GM23338 (cell line): ENCODE measurements at regions not wholly inside any gene's neighbourhood (a gene's known extent, or its start where the extent isn't known, plus 50 kb on each side); places are given as distances from the start of the nearest gene placed in this dataset.

Source experiments
- ATAC-seq: fragments of 200-7000 bp; cut with Tn5 transposase; 3 replicates; pipeline ENCODE4 v1.9.1; 2020
- DNase-seq: peaks from one replicate; pipeline ENCODE4 v3.0.0-alpha.2; 2015; ENCODE audit warnings: low spot score
- H2AFZ ChIP-seq: fragments of 200-600 bp; sonication (generic); 2 replicates; pipeline ENCODE4 v1.8.0; 2016; ENCODE audit warnings: antibody characterized with exemption, mild to moderate bottlenecking, moderate library complexity
- H3F3A ChIP-seq: fragments of 200-600 bp; sonication (generic); replicated peaks from 2 replicates; pipeline ENCODE4 v1.8.0; 2017; ENCODE audit warnings: antibody characterized with exemption, mixed run types, low read depth
- H3K27ac ChIP-seq: fragments of 200-600 bp; sonication (generic); 2 replicates; pipeline ENCODE4 v1.6.1; 2016; ENCODE audit warnings: low read depth
- H3K27me3 ChIP-seq: fragments of 200-600 bp; sonication (generic); 2 replicates; pipeline ENCODE4 v1.8.0; 2016; ENCODE audit warnings: mild to moderate bottlenecking, mixed run types, moderate library complexity; ENCODE audit not compliant: insufficient read depth
- H3K36me3 ChIP-seq: fragments of 200-600 bp; sonication (generic); 2 replicates; pipeline ENCODE4 v1.8.0; 2016; ENCODE audit warnings: mild to moderate bottlenecking; ENCODE audit not compliant: insufficient read depth
- H3K4me1 ChIP-seq: fragments of 200-600 bp; sonication (generic); 2 replicates; pipeline ENCODE4 v1.8.0; 2016; ENCODE audit warnings: mild to moderate bottlenecking, moderate library complexity; ENCODE audit not compliant: insufficient read depth
- H3K4me2 ChIP-seq: fragments of 200-600 bp; sonication (generic); 2 replicates; pipeline ENCODE4 v1.7.1; 2017; ENCODE audit warnings: mixed run types
- H3K4me3 ChIP-seq: fragments of 200-600 bp; sonication (generic); 2 replicates; pipeline ENCODE4 v1.6.1; 2016; ENCODE audit warnings: mixed run types
- H3K79me2 ChIP-seq: fragments of 200-600 bp; sonication (generic); replicated peaks from 2 replicates; pipeline ENCODE4 v1.8.0; 2017; ENCODE audit warnings: mild to moderate bottlenecking; ENCODE audit not compliant: insufficient read depth
- H3K9me2 ChIP-seq: fragments of 200-600 bp; sonication (generic); 2 replicates; pipeline ENCODE4 v1.8.0; 2017; ENCODE audit not compliant: insufficient read depth
- H4K20me1 ChIP-seq: fragments of 200-600 bp; sonication (generic); replicated peaks from 2 replicates; pipeline ENCODE4 v1.8.0; 2017; ENCODE audit warnings: mild to moderate bottlenecking; ENCODE audit not compliant: insufficient read depth
- H3K27ac Mint-ChIP-seq: 2 replicates; pipeline ENCODE4 v1.8.0; 2020; ENCODE audit warnings: inconsistent platforms, mild to moderate bottlenecking, moderate library complexity, mixed read lengths
- H3K27me3 Mint-ChIP-seq: 3 replicates; pipeline ENCODE4 v1.8.0; 2022; ENCODE audit warnings: low read depth, mild to moderate bottlenecking, moderate library complexity, mixed read lengths, inconsistent platforms; ENCODE audit not compliant: insufficient read depth, poor library complexity
- H3K36me3 Mint-ChIP-seq: 3 replicates; pipeline ENCODE4 v1.8.0; 2021; ENCODE audit warnings: low read depth, mild to moderate bottlenecking, inconsistent platforms, moderate library complexity, mixed read lengths
- H3K4me1 Mint-ChIP-seq: 3 replicates; pipeline ENCODE4 v1.8.0; 2020; ENCODE audit warnings: mild to moderate bottlenecking, inconsistent platforms, mixed read lengths
- H3K4me3 Mint-ChIP-seq: 3 replicates; pipeline ENCODE4 v1.8.0; 2021; ENCODE audit warnings: moderate library complexity, mild to moderate bottlenecking, inconsistent platforms, mixed read lengths
- H3K9me3 Mint-ChIP-seq: 3 replicates; pipeline ENCODE4 v1.8.0; 2020; ENCODE audit warnings: moderate library complexity, mild to moderate bottlenecking, inconsistent platforms, mixed read lengths
- CREB1 ChIP-seq: fragments of 250-450 bp; sonication (Bioruptor Pico); IDR thresholded peaks from 2 replicates; pipeline ENCODE4 v1.5.0; 2020; ENCODE audit warnings: low read depth, mild to moderate bottlenecking, moderate library complexity
- CTCF ChIP-seq, 2 experiments: fragments of 200-600 bp in 1 of 2; sonication (generic) in 1 of 2; conservative IDR thresholded peaks; 2 replicates each; pipeline versions ENCODE4 v1.5.1 to v1.6.1; 2016 to 2017; ENCODE audit warnings: antibody characterized with exemption in 2 of 2, low read depth in 2 of 2, mild to moderate bottlenecking in 2 of 2, moderate library complexity in 1 of 2
- EZH2 ChIP-seq: fragments of 200-600 bp; sonication (generic); IDR thresholded peaks from one replicate; pipeline ENCODE4 v1.8.0; 2017; ENCODE audit warnings: antibody characterized with exemption, mild to moderate bottlenecking, low read depth; ENCODE audit not compliant: unreplicated experiment
- EZH2phosphoT487 ChIP-seq: fragments of 200-600 bp; sonication (generic); IDR thresholded peaks from one replicate; pipeline ENCODE4 v1.8.1; 2018; ENCODE audit warnings: antibody characterized with exemption; ENCODE audit not compliant: unreplicated experiment
- JUNB ChIP-seq: IDR thresholded peaks from one replicate; pipeline ENCODE4 v1.6.1; 2016; ENCODE audit warnings: antibody characterized with exemption; ENCODE audit not compliant: unreplicated experiment
- NANOG ChIP-seq: IDR thresholded peaks from 2 replicates; pipeline ENCODE4 v1.6.1; 2016; ENCODE audit warnings: antibody characterized with exemption, borderline replicate concordance
- POLR2AphosphoS5 ChIP-seq: IDR thresholded peaks from 2 replicates; pipeline ENCODE4 v1.6.1; 2016; ENCODE audit warnings: antibody characterized with exemption, low read depth
- STAT1 ChIP-seq: IDR thresholded peaks from one replicate; pipeline ENCODE4 v1.6.1; 2016; ENCODE audit warnings: antibody characterized with exemption; ENCODE audit not compliant: unreplicated experiment
- ZNF114 ChIP-seq: fragments of 250-450 bp; sonication (Bioruptor Pico); IDR thresholded peaks from 2 replicates; pipeline ENCODE4 v1.5.0; 2020; ENCODE audit warnings: mild to moderate bottlenecking, moderate library complexity
- ZNF331 ChIP-seq: fragments of 250-450 bp; sonication (Bioruptor Pico); IDR thresholded peaks from 2 replicates; pipeline ENCODE4 v1.5.0; 2020; ENCODE audit warnings: low read depth, mild to moderate bottlenecking, moderate library complexity
- TF ChIP-seq, protein P1 (sequence below): IDR thresholded peaks from one replicate; pipeline ENCODE4 v1.6.1; 2018; ENCODE audit warnings: antibody characterized with exemption; ENCODE audit not compliant: unreplicated experiment
- TF ChIP-seq, protein P2 (sequence below): IDR thresholded peaks from 2 replicates; pipeline ENCODE4 v1.6.1; 2016; ENCODE audit warnings: antibody characterized with exemption

- TF ChIP-seq, protein P1, sequence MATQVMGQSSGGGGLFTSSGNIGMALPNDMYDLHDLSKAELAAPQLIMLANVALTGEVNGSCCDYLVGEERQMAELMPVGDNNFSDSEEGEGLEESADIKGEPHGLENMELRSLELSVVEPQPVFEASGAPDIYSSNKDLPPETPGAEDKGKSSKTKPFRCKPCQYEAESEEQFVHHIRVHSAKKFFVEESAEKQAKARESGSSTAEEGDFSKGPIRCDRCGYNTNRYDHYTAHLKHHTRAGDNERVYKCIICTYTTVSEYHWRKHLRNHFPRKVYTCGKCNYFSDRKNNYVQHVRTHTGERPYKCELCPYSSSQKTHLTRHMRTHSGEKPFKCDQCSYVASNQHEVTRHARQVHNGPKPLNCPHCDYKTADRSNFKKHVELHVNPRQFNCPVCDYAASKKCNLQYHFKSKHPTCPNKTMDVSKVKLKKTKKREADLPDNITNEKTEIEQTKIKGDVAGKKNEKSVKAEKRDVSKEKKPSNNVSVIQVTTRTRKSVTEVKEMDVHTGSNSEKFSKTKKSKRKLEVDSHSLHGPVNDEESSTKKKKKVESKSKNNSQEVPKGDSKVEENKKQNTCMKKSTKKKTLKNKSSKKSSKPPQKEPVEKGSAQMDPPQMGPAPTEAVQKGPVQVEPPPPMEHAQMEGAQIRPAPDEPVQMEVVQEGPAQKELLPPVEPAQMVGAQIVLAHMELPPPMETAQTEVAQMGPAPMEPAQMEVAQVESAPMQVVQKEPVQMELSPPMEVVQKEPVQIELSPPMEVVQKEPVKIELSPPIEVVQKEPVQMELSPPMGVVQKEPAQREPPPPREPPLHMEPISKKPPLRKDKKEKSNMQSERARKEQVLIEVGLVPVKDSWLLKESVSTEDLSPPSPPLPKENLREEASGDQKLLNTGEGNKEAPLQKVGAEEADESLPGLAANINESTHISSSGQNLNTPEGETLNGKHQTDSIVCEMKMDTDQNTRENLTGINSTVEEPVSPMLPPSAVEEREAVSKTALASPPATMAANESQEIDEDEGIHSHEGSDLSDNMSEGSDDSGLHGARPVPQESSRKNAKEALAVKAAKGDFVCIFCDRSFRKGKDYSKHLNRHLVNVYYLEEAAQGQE, result no peak
- TF ChIP-seq EZH2 (no peak), CREB1 (no peak), ZNF114 (CRISPR knock-in tag) (no peak)
Measured at GRCh38 chr14:97709552-97709951, 912.4 kb downstream of the VRK1 start (continued).

- H3F3A ChIP-seq, result no peaks in the 10 kb centered on the region
- Mint-ChIP-seq H3K36me3 (no peaks in the 10 kb centered on the region), H3K4me3 (no peak overlapping the region), H3K9me3 (no peaks in the 10 kb centered on the region), H3K4me1 (peaks cover 16% of the 10 kb centered on the region), H3K27me3 (no peaks in the 10 kb centered on the region), H3K27ac (no peak overlapping the region)
- H3K79me2 ChIP-seq, result no peaks in the 10 kb centered on the region
- H3K36me3 ChIP-seq, result no peaks in the 10 kb centered on the region
- no peak overlapping the region for H3K4me2 ChIP-seq
- H3K27ac ChIP-seq, result no peak overlapping the region
- DNase-seq (no peak), ATAC-seq (no peak)
- no peak overlapping the region for H3K4me3 ChIP-seq
- peaks cover 25% of the 10 kb centered on the region; the same call in 1 of the 2 replicates for H3K4me1 ChIP-seq
- H3K9me2 ChIP-seq, result peaks cover 19% of the 10 kb centered on the region; the same call in 1 of the 2 replicates
- H2AFZ ChIP-seq, result peak overlapping the region; percentile 73
- H3K27me3 ChIP-seq, result no peaks in the 10 kb centered on the region
- no peaks in the 10 kb centered on the region for H4K20me1 ChIP-seq
- TF ChIP-seq ZNF331 (CRISPR knock-in tag) (no peak), STAT1 (no peak), NANOG (no peak), EZH2phosphoT487 (no peak), POLR2AphosphoS5 (no peak), EZH2 (no peak), CTCF (conservative IDR thresholded peaks at IDR 0.05; ENCODE audit: low read depth in 2 of 2) (no peak), ZNF114 (CRISPR knock-in tag) (no peak), JUNB (no peak)
- TF ChIP-seq, protein P2, sequence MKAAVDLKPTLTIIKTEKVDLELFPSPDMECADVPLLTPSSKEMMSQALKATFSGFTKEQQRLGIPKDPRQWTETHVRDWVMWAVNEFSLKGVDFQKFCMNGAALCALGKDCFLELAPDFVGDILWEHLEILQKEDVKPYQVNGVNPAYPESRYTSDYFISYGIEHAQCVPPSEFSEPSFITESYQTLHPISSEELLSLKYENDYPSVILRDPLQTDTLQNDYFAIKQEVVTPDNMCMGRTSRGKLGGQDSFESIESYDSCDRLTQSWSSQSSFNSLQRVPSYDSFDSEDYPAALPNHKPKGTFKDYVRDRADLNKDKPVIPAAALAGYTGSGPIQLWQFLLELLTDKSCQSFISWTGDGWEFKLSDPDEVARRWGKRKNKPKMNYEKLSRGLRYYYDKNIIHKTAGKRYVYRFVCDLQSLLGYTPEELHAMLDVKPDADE, result no peak
- TF ChIP-seq, protein P1, result no peak
Measured at GRCh38 chr14:97710726-97711125, 913.5 kb downstream of the VRK1 start.
